SK-N-SH (cell line): ENCODE measurements at regions not wholly inside any gene's neighbourhood (a gene's known extent, or its start where the extent isn't known, plus 50 kb on each side); places are given as distances from the start of the nearest gene placed in this dataset.

Source experiments
- CTCF ChIA-PET: fragments of 300-600, 350-600 bp; formaldehyde crosslinking; extraction: SDS; loops from one replicate; lab custom pipeline; 2021; lab: Yijun Ruan, JAX
- POLR2A ChIA-PET: fragments of 350-600 bp; sonication (Branson Sonifier 250); formaldehyde crosslinking; extraction: SDS; loops from one replicate; lab custom pipeline; 2020; ENCODE audit warnings: antibody characterized with exemption, inconsistent platforms; lab: Yijun Ruan, JAX
- DNase-seq: peaks from one replicate; pipeline ENCODE4 v3.0.0; 2012
- H2AFZ ChIP-seq: fragments of 200-600 bp; sonication (generic); 2 replicates; pipeline ENCODE4 v1.8.1; 2016; ENCODE audit warnings: antibody characterized with exemption, mild to moderate bottlenecking, low read depth
- H3F3A ChIP-seq: fragments of 200-600 bp; sonication (generic); replicated peaks from 2 replicates; pipeline ENCODE3; 2016; ENCODE audit warnings: antibody characterized with exemption, mild to moderate bottlenecking; ENCODE audit not compliant: insufficient read depth
- H3K27ac ChIP-seq, 2 experiments: fragments of 200-500 bp in 1 of 2; fragments of 200-600 bp in 1 of 2; sonication (Bioruptor generic) in 1 of 2; sonication (generic), shearing (Covaris generic) in 1 of 2; 2 replicates each; pipeline versions ENCODE4 v1.5.1 to v1.6.1; 2014 to 2016; ENCODE audit warnings: low read depth in 2 of 2, inconsistent platforms in 1 of 2, low read length in 1 of 2, mild to moderate bottlenecking in 1 of 2, mixed read lengths in 1 of 2
- H3K27me3 ChIP-seq: fragments of 200-600 bp; sonication (generic), shearing (Covaris generic); 2 replicates; pipeline ENCODE4 v1.6.1; 2016; ENCODE audit warnings: mixed run types; ENCODE audit not compliant: insufficient read depth
- H3K36me3 ChIP-seq, 2 experiments: fragments of 200-500 bp in 1 of 2; fragments of 200-600 bp in 1 of 2; sonication (Bioruptor generic) in 1 of 2; sonication (generic) in 1 of 2; replicated peaks in 1 of 2; 2 replicates each; pipeline versions ENCODE3 to v1.5.1; 2014 to 2016; ENCODE audit warnings: low read length in 1 of 2, mild to moderate bottlenecking in 1 of 2; ENCODE audit not compliant: insufficient read depth in 2 of 2, control insufficient read depth in 1 of 2
- H3K4me1 ChIP-seq, 2 experiments: fragments of 200-500 bp in 1 of 2; fragments of 200-600 bp in 1 of 2; sonication (Bioruptor generic) in 1 of 2; sonication (generic), shearing (Covaris generic) in 1 of 2; 2 replicates each; pipeline versions ENCODE4 v1.5.1 to v1.6.1; 2014 to 2016; ENCODE audit warnings: low read depth in 1 of 2, low read length in 1 of 2, mixed run types in 1 of 2; ENCODE audit not compliant: insufficient read depth in 2 of 2, control insufficient read depth in 1 of 2
- H3K4me2 ChIP-seq: fragments of 200-600 bp; sonication (generic), shearing (Covaris generic); 2 replicates; pipeline ENCODE4 v1.6.1; 2017; ENCODE audit warnings: mixed run types
- H3K4me3 ChIP-seq, 2 experiments: fragments of 200-500 bp in 1 of 2; fragments of 200-600 bp in 1 of 2; sonication (Bioruptor generic) in 1 of 2; sonication (generic), shearing (Covaris generic) in 1 of 2; 2 replicates each; pipeline versions ENCODE4 v1.5.1 to v1.8.1; 2014 to 2016; ENCODE audit warnings: low read depth in 2 of 2, inconsistent platforms in 1 of 2, low read length in 1 of 2, mild to moderate bottlenecking in 1 of 2, mixed read lengths in 1 of 2, moderate library complexity in 1 of 2
- H3K79me2 ChIP-seq: fragments of 200-600 bp; sonication (generic); 2 replicates; pipeline ENCODE4 v1.8.1; 2017; ENCODE audit warnings: mild to moderate bottlenecking; ENCODE audit not compliant: insufficient read depth
- H3K9ac ChIP-seq: fragments of 200-600 bp; sonication (generic); 2 replicates; pipeline ENCODE4 v1.6.1; 2017; ENCODE audit warnings: mixed run types
- H3K9me2 ChIP-seq: fragments of 200-600 bp; sonication (generic); 2 replicates; pipeline ENCODE4 v1.6.1; 2017; ENCODE audit warnings: mixed run types
- H3K9me3 ChIP-seq: fragments of 200-600 bp; sonication (generic); 2 replicates; pipeline ENCODE4 v1.6.1; 2017; ENCODE audit warnings: mixed run types, mild to moderate bottlenecking, moderate library complexity
- H4K20me1 ChIP-seq: fragments of 200-600 bp; sonication (generic); 2 replicates; pipeline ENCODE4 v1.6.1; 2017; ENCODE audit warnings: mild to moderate bottlenecking, mixed run types; ENCODE audit not compliant: insufficient read depth
- EP300 ChIP-seq, 2 experiments: IDR thresholded peaks; 2 replicates each; pipeline versions ENCODE4 v1.4.0 to v1.6.1; 2012; ENCODE audit warnings: borderline replicate concordance in 1 of 2, low read depth in 1 of 2, low read length in 1 of 2
- EZH2phosphoT487 ChIP-seq: fragments of 200-600 bp; sonication (generic); IDR thresholded peaks from 2 replicates; pipeline ENCODE4 v1.6.1; 2017; ENCODE audit warnings: low read depth, mixed run types, mild to moderate bottlenecking, antibody characterized with exemption, moderate library complexity, borderline replicate concordance
- FOXJ3 ChIP-seq: sonication (generic); formaldehyde crosslinking; IDR thresholded peaks from 2 replicates; pipeline ENCODE4 v1.5.1; 2020; ENCODE audit warnings: mild to moderate bottlenecking, missing genetic modification reagents
- GABPA ChIP-seq: IDR thresholded peaks from 2 replicates; pipeline ENCODE4 v1.4.0; 2012; ENCODE audit warnings: low read depth, mild to moderate bottlenecking
- GATA2 ChIP-seq: sonication (generic); formaldehyde crosslinking; IDR thresholded peaks from 2 replicates; pipeline ENCODE4 v1.5.0; 2020; ENCODE audit warnings: mild to moderate bottlenecking, missing genetic modification reagents
- MEF2A ChIP-seq: IDR thresholded peaks from 2 replicates; pipeline ENCODE4 v1.4.0; 2012; ENCODE audit warnings: low read depth, borderline replicate concordance
- NFIC ChIP-seq: IDR thresholded peaks from 2 replicates; pipeline ENCODE4 v1.4.0; 2012; ENCODE audit warnings: borderline replicate concordance
- RCOR1 ChIP-seq: fragments of 150-350 bp; IDR thresholded peaks from 2 replicates; pipeline ENCODE4 v1.6.1; 2017; ENCODE audit warnings: antibody characterized with exemption, low read length
- RXRA ChIP-seq: IDR thresholded peaks from 2 replicates; pipeline ENCODE4 v1.4.0; 2012; ENCODE audit warnings: low read depth, mild to moderate bottlenecking, borderline replicate concordance
- SMC3 ChIP-seq: IDR thresholded peaks from 2 replicates; pipeline ENCODE4 v1.6.1; 2012; ENCODE audit warnings: low read depth, low read length, improper control_type of control experiment
- TCF12 ChIP-seq: IDR thresholded peaks from 2 replicates; pipeline ENCODE4 v1.4.0; 2012
- WGBS: methylation state at CpG from one replicate; pipeline ENCODE4 v1.1.6; 2017; ENCODE audit warnings: low lambda C conversion rate; 5-methylcytosine and 5-hydroxymethylcytosine counted together
- TF ChIP-seq, protein P1 (sequence below): IDR thresholded peaks from 2 replicates; pipeline ENCODE4 v1.4.0; 2012; ENCODE audit warnings: low read depth, borderline replicate concordance
- TF ChIP-seq, protein P2 (sequence below): fragments of 150-350 bp; IDR thresholded peaks from 2 replicates; pipeline ENCODE4 v1.6.1; 2017; ENCODE audit warnings: antibody characterized with exemption, low read length, low read depth, borderline replicate concordance

- no peaks in the 10 kb centered on the region for H4K20me1 ChIP-seq
- no peaks in the 10 kb centered on the region for H3K9me2 ChIP-seq
- no peaks in the 10 kb centered on the region for H3F3A ChIP-seq
- DNase-seq = peak; percentile 27
- no peak for TF ChIP-seq MEF2A
- TF ChIP-seq GABPA = no peak
- peak; percentile 46; the same call in 1 of the 2 replicates for TF ChIP-seq RCOR1
- TF ChIP-seq SMC3 = no peak
- TF ChIP-seq, protein P1, sequence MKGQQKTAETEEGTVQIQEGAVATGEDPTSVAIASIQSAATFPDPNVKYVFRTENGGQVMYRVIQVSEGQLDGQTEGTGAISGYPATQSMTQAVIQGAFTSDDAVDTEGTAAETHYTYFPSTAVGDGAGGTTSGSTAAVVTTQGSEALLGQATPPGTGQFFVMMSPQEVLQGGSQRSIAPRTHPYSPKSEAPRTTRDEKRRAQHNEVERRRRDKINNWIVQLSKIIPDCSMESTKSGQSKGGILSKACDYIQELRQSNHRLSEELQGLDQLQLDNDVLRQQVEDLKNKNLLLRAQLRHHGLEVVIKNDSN = no peak
- TF ChIP-seq EP300 (IDR thresholded peaks at IDR 0.05; ENCODE audit: borderline replicate concordance in 1 of 2, low read depth in 1 of 2, low read length in 1 of 2) = 0 out of 4 replicates have a peak, but pooled peaks of 1 of the 2 experiments have one; percentile 35
- no peak for TF ChIP-seq RXRA
- peak; percentile 16; the same call in 1 of the 2 replicates for TF ChIP-seq GATA2 (CRISPR knock-in tag)
- TF ChIP-seq TCF12 = no peak
- CTCF ChIA-PET = no interaction called here
- no peaks in the 10 kb centered on the region for H3K79me2 ChIP-seq
- H3K9me3 ChIP-seq = no peaks in the 10 kb centered on the region
- POLR2A ChIA-PET = no interaction called here
- no peak overlapping the region for H3K4me3 ChIP-seq
- H3K9ac ChIP-seq = no peak overlapping the region
- H2AFZ ChIP-seq = no peak overlapping the region
- H3K4me2 ChIP-seq = no peak overlapping the region
- peaks cover 0 to 6% of the 10 kb centered on the region in 2 experiments; a peak in 1 of 4 replicates for H3K4me1 ChIP-seq
- H3K36me3 ChIP-seq = no peaks in the 10 kb centered on the region
- WGBS = 41% methylated on average over 7 of the region's 7 CpGs
- no peak overlapping the region for H3K27ac ChIP-seq
- peaks cover 8% of the 10 kb centered on the region; the same call in 1 of the 2 replicates for H3K27me3 ChIP-seq
These were observed 173.7 kb downstream of the SP3 start for GRCh38 chr2:173791502-173791901.

GRCh38 chr2:173792166-173792565 is 173.0 kb downstream of the SP3 start:
- H4K20me1 ChIP-seq = no peaks in the 10 kb centered on the region
- no peak overlapping the region for H3K4me3 ChIP-seq
- H3K4me1 ChIP-seq = peaks cover 0 to 6% of the 10 kb centered on the region in 2 experiments; a peak in 1 of 4 replicates
- CTCF ChIA-PET = no interaction called here
- no peak overlapping the region for H3K9ac ChIP-seq
- no peak for TF ChIP-seq EZH2phosphoT487
- no peak for TF ChIP-seq RCOR1
- TF ChIP-seq FOXJ3 = no peak
- no peak for TF ChIP-seq MEF2A
- TF ChIP-seq, protein P2, sequence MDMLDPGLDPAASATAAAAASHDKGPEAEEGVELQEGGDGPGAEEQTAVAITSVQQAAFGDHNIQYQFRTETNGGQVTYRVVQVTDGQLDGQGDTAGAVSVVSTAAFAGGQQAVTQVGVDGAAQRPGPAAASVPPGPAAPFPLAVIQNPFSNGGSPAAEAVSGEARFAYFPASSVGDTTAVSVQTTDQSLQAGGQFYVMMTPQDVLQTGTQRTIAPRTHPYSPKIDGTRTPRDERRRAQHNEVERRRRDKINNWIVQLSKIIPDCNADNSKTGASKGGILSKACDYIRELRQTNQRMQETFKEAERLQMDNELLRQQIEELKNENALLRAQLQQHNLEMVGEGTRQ = no peak
- no peak for TF ChIP-seq NFIC
- TF ChIP-seq, all 33 proteins: peak for 0
- Histone ChIP-seq H3K9me2 (no peaks in the 10 kb centered on the region), H3K27ac (no peak overlapping the region), H3K9me3 (no peaks in the 10 kb centered on the region), H3K4me2 (no peak overlapping the region), H2AFZ (no peak overlapping the region), H3F3A (no peaks in the 10 kb centered on the region), H3K79me2 (no peaks in the 10 kb centered on the region), H3K27me3 (peaks cover 8% of the 10 kb centered on the region; the same call in 1 of the 2 replicates), H3K36me3 (no peaks in the 10 kb centered on the region)
- WGBS = 63% methylated on average over 7 of the region's 7 CpGs
- DNase-seq = no peak
- POLR2A ChIA-PET = no interaction called here
